Urothelium cell line (cell line): ENCODE measurements at regions not wholly inside any gene's neighbourhood (a gene's known extent, or its start where the extent isn't known, plus 50 kb on each side); places are given as distances from the start of the nearest gene placed in this dataset.
A peak's percentile ranks its signal among the peaks of the same experiment; 100 is the strongest.

Experiments
- DNase-seq: peaks from one replicate; pipeline ENCODE4 v3.0.0; 2011; ENCODE audit warnings: low spot score, mixed read lengths
- FAIRE-seq: peaks from 2 replicates; lab custom pipeline; 2011; peaks lifted over from hg19 to GRCh38; lab: Jason Lieb, UNC

GRCh38 chr10:91335147-91335546 lies 75.0 kb upstream of the HECTD2 start:
- FAIRE-seq (no peak), DNase-seq (no peak)

DNA sequence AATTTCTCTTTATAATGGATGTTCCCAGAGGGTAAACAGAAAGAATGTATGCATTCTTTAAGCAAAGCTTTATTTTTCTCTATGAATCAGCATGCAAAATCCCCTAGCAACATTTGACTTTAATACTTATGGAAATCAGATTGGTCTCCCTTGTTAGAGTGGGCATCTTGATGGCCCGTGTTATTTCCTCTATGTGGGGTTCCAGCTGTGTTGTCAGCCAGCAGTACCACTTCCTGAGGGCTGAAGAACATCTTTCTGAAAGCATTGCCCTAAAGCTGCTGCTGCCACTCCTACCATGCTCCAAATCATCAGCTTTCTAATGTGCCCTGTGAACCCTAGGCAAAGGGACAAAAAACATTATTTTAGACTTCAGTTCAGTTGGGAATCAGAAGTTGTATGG lies 70.4 kb upstream of the HECTD2 start:
- no peak for FAIRE-seq
- DNase-seq = no peak

DNA sequence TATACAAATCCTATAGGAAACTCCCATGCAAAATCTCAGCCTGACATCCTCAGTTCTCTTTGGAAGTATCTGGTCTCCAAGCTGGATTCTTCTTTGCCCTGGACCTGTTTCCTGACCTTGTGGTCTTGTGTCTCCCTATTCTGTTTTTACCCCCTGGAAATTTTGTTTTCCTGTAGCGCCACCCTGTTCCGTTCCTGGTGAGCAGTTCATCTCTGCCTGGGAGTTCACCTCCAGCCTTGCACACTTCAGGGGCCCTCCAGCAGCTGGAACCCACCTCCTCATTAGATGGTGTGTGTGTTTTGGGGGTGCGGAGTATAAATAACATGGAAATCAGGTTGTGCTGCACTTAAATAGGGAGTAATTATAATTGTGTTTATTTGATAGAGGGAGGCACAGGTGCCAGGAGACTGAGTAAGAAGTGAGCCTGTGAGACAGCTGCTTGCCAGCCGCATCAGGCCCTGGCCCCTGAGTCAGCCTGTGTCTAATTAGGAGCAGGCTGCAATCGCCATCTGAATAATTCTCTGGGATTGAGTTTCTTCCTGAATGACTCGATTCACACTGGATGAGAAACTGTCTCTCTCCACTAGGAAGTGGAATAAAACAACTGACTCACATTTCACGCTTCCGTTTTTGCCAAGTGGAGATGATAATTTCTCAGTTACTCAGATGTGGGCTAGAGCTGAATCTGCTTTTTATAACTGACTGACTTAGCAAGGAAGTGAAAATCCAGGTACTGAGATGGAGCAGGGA lies 69.4 kb upstream of the HECTD2 start:
- DNase-seq = peak; percentile 34

GRCh38 chr10:91341686-91342085 lies 68.5 kb upstream of the HECTD2 start:
- no peak for FAIRE-seq
- DNase-seq = no peak

More for the DNA sequence above, 69.4 kb upstream of the HECTD2 start:
- no peak for FAIRE-seq

GRCh38 chr10:91343010-91343409 lies 67.1 kb upstream of the HECTD2 start:
- no peak for DNase-seq
- no peak for FAIRE-seq

DNA sequence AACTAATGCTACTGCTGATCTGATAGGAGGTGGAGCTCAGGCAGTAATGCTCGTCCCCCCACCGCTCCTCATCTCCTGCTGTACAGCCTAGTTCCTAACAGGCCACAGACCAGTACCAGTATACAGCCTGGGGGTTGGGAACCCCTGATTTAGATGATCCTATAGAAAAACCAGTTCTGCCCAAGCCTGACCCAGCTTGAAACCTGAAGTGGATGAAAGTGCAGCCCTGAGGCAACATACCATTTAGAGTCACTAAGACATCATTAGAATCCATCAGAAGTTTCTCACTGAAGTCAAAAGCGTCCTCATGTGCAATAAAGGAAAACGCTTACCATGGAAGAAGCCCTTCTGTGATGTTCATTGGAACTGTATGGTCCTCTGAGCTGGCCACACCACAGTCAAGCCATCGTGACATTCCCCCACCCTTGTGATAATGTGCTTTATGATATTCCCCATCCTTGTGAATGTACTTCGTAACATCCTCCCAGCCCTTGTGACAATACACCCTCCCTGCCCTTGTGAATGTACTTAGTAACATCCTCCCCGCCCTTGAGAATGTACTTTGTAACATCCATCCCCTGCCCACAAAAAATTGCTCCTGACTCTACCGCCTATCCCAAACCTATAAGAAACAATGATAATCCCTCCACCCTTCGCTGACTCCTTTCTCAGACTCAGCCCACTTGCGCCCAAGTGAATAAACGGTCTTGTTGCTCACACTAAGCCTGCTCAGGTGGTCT lies 65.9 kb upstream of the HECTD2 start:
- DNase-seq (no peak), FAIRE-seq (no peak)

DNA sequence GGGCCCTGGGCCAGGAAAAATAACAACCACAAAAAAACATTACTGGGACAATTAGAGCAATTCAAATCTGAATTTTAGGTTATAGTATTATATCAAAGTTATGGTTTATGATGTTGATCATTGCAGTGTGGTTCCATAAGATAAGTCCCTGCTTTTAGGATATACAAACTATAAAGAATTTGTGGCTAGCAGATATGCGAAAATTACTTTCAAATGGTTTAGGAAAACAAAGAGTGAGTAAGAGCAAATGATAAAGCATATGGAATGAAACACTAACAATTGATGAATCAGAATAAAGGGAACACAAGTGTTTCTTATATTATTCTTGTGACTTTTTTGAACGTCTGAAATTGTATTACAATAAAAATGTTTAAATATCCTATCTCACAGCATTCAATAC lies 64.4 kb upstream of the HECTD2 start:
- no peak for FAIRE-seq
- DNase-seq = no peak

DNA sequence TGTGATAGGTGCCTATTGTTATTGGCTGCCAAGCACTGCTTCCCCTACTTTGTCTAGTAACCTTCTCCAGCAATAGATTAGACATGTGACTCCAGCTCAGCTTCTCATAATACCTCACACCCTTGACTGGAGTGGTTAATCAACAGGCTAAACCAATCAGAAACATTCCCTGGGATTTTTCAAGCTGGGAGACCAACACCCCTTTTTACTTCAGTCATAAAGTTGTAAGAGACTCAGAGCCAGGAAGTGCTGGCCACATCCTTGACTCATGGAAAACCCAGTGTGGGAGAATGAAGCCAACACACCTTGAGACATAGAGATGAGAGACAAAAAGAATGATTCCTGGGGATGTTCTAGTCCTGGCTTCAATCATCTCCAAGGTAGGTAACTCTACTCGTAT lies 62.6 kb upstream of the HECTD2 start:
- DNase-seq = peak; percentile 9
- FAIRE-seq = no peak

DNA sequence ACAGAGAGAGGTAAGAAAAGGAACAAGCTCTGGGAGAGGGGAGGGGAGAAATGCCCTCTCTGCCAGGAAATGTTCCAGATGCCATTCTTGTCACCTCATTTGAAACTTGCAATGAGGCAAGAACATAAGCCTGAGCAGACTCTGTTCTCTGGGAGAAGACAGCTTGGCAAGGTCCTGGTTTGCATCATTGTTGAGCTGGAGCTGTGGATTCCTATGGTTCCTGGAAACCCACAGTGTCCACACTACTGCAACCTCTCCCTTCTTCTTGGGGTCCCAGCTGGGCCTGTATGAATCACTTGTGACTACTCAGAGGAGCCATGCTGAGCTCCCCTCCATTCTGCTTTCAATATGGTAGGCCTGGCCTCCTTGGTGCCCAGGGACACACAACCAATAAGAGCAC lies 60.8 kb upstream of the HECTD2 start:
- FAIRE-seq = no peak
- DNase-seq = peak; percentile 53

GRCh38 chr10:91350651-91351081 lies 59.5 kb upstream of the HECTD2 start:
- FAIRE-seq (no peak), DNase-seq (peak; percentile 19)

GRCh38 chr10:91352760-91353159 lies 57.4 kb upstream of the HECTD2 start:
- FAIRE-seq (no peak), DNase-seq (no peak)

DNA sequence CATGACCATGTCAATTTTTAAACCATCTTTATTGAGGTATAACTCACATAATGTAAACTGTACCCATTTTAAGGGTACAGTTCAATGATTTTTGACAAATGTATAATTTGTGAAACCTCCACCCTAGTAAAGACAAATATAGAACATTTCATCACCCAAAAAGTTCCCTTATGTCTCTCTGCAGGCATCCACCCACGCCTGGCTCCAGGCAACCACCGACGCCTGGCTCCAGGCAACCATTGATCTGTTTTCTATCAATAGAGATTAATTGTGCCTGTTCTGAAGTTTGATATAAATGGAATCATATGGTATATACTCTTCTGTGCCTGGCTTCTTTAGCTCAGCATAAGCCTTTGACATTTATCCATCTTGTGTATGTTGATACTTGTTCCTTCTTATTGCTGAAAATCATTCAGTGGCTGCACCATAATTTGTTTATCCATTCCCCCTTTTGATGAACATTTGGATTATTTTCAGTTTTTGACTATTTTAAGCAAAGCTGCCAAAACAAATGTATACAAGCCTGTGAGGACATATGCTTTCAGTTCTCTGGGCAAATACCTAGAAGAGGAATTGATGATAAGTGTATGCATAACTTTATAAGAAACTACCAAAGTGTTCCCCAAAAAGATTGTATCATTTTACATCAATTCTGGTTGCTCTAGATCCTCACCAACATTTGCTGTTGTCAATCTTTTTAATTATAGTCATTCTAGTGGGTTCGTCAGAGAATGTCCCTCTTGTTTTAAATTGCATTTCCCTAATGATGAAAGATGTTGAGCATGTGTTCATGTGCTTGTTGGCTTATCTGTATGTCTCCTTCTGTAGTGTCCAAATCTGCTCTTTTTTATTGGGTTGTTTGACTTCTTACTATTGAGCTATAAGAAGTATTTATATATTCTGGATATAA lies 55.7 kb upstream of the HECTD2 start:
- DNase-seq = no peak

DNA sequence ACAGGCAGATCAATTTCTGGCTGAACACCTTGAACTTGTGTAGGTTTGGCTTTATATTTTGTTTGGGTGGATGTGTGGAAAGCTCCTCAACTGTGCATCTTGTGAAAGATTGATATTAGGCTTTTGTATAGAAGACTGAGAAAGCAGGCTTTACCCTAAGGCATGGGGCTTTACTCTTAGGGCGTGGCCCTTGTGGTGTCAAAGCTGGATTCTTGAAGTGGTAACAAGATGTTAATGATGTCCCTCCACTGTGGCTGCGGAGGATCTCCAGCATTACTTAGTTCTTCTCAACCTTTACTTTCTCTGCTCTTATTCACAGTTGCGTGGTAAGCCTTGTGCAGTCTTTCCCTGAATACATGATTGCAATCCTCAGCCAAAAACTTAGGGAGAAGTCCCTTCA lies 54.1 kb upstream of the HECTD2 start:
- no peak for DNase-seq
- no peak for FAIRE-seq

More for the DNA sequence above, 55.7 kb upstream of the HECTD2 start:
- no peak for FAIRE-seq

DNA sequence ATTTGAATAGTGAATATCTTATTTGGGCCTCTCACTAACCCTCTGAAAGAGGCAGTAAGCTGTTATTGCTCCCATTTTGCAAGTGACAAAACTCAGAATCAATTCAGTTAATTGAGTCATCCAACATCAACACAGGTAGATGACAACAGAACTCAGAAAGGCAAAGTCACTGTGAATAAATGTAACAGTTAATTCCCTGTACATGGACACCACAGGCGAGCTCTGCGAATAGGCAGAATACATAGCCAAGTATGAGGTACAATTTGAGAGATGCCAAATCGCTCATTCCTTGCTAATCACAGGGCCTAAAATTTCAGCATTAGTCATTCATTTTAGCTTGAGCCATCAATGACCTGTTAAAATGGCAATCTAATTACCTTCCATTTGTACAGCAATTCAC lies 52.6 kb upstream of the HECTD2 start:
- FAIRE-seq (no peak), DNase-seq (no peak)
